HuH-7.5 (cell line): ENCODE measurements at regions not wholly inside any gene's neighbourhood (a gene's known extent, or its start where the extent isn't known, plus 50 kb on each side); places are given as distances from the start of the nearest gene placed in this dataset.
"Not testable (repeated sequence)": the region's sequence is repeated elsewhere in the genome, so short reads cannot be mapped to it uniquely, and the experiment has no call there.

Experiments
- DNase-seq: peaks from one replicate; pipeline ENCODE4 v3.0.0; 2011; ENCODE audit warnings: low spot score

DNA sequence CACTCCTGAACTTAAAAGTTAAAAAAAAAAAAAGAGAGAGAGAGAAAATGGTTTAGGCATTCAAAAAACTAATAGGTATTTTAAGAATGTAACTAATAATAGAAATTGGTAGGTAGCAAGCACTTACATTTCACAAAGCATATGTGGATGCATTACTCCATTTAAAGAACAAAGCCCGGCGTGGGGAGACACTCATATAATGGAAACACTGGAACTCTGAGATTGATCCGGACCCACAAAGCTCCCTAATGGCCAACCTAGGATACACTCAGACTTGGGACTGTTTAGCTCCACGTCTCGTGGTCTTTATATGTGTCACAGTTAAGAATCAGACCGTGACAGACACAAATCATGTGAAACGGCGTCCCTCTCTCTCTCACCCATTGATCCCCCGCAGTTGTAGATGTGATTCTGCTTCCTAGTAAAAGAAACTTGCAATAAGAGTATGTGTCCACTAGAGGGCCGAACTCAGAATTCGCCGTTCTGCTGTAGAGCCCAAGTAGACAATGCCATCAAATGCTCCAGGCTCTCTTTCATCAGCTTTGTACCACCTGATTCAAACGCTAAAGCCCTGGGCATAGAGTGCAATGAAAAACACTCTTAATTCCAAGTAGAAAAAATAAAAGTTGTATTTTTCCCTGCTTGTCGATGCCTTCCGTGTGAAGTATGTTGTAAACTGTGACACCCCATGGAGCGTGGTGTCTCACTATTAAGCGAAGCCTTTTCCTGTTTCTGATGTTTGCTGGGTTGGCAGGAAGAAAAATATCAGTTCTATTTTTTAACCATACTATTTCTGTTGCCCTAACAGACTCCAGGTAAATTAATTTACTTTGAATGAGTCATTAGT lies 429.0 kb upstream of the MTPN start:
- peak; percentile 8 for DNase-seq

- no peak for DNase-seq
Observed at GRCh38 chr7:136403591-136403990, 426.4 kb upstream of the MTPN start.

- no peak for DNase-seq
Observed at GRCh38 chr7:136400877-136401276, 423.7 kb upstream of the MTPN start.

DNA sequence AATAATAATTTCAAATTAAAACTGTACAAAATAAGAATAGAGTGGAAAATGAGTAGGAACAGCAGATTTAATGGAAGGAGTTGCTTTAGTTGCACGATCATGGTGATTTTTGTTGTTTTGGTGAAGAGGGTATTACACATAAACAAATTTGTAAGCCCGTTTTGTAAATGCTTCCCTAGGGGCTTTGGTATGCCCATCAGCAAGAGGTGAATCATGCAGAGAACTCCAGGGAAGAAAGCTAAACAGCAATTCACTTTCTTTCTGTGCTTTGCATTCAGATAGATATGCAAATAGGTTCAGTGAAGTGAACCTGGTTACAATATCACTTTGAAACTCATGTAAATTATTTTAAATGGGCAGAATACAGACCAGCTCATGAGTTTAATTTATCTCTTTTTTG lies 422.2 kb upstream of the MTPN start:
- DNase-seq, result no peak

GRCh38 chr7:136392856-136393255 lies 415.7 kb upstream of the MTPN start:
- DNase-seq, result no peak

DNA sequence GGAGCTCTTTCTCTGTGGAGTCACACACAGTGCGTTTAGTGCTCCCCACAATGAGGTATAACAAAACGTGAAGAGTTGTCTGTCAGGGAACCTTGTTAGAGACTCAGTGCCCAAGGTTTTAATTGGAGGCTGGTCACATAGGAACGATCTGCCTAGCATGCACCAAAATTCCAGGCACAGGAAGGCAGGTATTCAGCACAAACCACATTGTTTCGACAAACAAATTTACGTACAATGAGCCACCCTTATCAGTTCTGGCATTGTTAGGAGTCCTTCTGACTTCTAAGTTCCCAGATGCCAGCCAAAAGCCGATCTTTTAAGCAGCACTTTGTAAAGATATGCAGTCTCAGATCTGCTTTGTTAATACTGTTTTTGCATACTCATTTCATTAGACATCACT lies 414.2 kb upstream of the MTPN start:
- no peak for DNase-seq

DNA sequence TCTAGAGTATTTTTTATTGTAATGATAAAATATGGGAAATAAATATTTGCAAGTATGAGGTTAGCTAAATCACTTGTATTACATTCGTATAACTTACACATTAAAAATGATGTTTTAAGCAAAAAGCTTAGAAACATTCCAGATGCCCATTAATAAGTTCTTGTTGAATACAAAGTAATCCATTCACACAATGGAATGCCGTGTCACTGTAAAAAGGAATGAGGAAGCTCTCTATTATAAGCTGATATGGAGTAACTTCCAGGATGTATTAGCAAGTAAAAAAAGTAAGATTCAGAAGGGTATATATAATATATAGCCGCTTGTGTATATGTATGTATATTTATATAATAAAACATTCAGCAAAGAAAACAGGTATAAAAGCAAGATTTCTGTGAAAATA lies 412.8 kb upstream of the MTPN start:
- no peak for DNase-seq

- DNase-seq, result no peak
Observed at GRCh38 chr7:136386876-136387275, 409.7 kb upstream of the MTPN start.

GRCh38 chr7:136371409-136371808 lies 394.2 kb upstream of the MTPN start:
- DNase-seq, result not testable (repeated sequence)

DNA sequence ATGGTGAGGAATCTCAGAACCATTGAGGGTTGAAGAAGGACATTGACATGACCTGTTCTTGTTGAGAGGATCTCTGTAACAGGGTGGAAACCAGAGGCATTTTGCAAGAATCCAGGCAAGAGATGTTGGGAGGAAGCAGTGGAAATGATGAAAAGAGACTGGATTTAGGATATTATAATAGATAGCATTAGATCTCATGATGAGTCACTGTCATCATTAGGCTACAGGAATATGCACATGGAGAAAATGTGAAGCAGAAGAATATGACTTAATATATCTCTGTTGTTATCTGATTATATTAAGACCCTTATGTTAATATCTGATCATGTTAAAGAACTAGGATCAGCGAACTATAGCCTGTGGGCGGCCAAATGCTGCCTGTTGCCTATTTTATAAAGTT lies 393.0 kb upstream of the MTPN start:
- DNase-seq, result no peak

DNA sequence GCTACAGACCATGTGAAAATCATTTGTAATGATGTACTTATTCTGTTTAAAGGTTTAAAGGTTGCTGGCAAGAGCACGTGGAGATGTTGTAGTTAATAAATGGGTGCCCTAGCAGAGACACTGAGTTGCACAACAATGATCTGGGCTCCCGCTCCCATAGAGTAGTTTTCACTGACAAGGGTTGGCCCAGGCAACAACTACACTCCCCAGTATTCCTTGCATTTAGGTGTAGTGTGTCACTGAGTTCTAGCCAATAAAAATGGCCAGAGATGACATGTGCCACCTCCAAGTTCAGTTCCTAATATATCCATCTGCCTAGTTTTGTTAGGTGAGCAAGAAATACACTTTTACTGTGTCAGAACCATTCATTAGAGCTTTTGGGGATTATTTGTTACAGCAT lies 392.1 kb upstream of the MTPN start:
- no peak for DNase-seq

GRCh38 chr7:136359333-136359903 lies 382.3 kb upstream of the MTPN start:
- no peak for DNase-seq

- no peak for DNase-seq
Observed at GRCh38 chr7:136353287-136353686, 376.1 kb upstream of the MTPN start.

GRCh38 chr7:136348542-136349192 lies 371.5 kb upstream of the MTPN start:
- DNase-seq, result no peak

- no peak for DNase-seq
Observed at GRCh38 chr7:136348142-136348541, 371.0 kb upstream of the MTPN start.

GRCh38 chr7:136347488-136347887 lies 370.3 kb upstream of the MTPN start:
- no peak for DNase-seq

DNA sequence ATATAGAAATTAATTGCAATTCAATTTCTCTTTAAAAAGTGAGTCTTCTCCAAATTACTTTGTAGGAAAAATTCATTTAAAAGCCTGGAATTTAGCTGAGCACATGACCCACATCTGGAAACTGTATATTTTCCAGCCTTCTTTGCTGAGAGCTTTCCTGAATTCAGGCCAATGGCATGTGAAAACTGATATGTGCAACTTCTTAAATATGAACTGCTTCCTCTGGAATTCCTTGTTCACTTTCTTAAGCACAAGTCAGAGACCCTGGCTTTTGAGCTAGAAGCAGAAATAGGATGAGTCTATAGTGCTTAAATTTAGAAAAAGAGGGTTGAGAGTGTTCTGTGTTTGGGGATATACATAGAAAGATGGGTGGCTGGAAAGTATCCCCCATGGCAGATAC lies 365.1 kb upstream of the MTPN start:
- DNase-seq, result no peak

GRCh38 chr7:136339464-136339863 lies 362.3 kb upstream of the MTPN start:
- no peak for DNase-seq

DNA sequence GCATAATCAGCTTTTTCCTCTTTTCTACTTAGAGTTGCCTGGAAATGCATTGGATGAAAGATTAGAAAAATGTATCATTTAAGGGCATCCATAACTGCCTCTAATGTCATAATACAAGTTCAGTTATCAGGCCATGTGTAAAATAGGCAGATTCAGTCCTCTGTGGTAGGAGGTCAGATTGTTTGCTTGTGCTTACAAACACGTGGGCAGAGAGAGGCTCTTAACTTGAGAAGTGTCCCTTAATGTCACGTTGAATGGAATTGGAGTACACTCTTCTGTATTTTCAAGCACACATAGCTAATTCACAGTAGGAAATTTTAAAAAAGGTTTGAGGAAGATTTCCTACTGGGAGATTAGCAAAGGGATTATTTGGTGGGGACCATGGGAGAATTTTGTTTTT lies 359.8 kb upstream of the MTPN start:
- DNase-seq, result no peak

GRCh38 chr7:136333636-136334035 lies 356.5 kb upstream of the MTPN start:
- DNase-seq, result no peak

DNA sequence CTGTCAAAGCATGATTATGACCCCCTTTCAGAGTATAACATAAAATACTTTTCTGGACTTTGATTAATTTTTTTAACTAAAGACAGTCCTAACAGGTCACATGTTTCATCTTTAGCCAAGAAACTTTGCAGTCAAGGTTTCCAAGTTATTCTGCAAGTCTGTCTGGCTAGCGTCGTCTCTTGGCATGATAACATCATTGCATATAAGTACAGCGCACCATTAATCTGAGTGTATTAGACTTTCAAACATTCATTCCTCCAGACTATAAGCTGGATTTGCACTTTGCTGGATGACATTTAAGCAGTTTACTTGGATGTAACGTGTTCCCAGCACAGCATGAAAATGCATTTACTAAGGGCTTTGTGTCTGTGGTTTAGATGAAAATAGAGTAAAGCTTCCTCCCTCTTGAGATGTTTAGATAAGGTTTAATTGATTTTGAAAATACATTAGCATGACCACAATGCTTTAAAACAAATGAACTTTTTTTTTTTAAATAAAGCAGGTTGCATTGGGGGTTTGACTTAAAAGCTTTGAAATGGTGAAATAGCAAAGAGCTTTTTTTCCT lies 349.0 kb upstream of the MTPN start:
- DNase-seq, result no peak

GRCh38 chr7:136325578-136325977 lies 348.4 kb upstream of the MTPN start:
- no peak for DNase-seq

DNA sequence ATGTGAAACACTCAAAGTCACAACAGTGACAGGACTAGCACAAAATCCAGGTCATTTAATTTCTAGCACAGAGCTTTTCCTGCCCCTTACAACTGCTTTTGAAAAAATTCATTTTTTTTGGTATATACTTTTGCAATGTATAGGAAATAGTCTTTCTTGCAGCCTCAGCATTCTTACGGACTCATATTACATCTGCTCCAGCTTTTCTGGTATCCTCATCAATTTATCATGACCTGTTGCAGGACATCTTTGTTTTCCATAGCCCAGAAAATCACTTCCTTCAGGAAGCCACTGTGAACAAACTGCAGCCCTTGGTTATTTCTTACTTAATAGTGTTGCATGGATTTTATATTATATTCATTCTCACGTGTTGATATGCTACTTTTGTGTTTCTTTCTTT lies 347.9 kb upstream of the MTPN start:
- no peak for DNase-seq
